OCI-LY3 (cell line): ENCODE measurements at regions not wholly inside any gene's neighbourhood (a gene's known extent, or its start where the extent isn't known, plus 50 kb on each side); places are given as distances from the start of the nearest gene placed in this dataset.

Source experiments
- CTCF ChIP-seq: fragments of 200-600, 300-600 bp; sonication (generic); IDR thresholded peaks from 2 replicates; pipeline ENCODE4 v1.5.1; 2014; ENCODE audit warnings: antibody characterized with exemption, low read length, low read depth
- EZH2phosphoT487 ChIP-seq: fragments of 200-600 bp; shearing (Covaris generic); IDR thresholded peaks from 2 replicates; pipeline ENCODE4 v1.6.1; 2018; ENCODE audit warnings: antibody characterized with exemption, mixed run types, low read depth

GRCh38 chr16:55003916-55004315 lies 73.3 kb downstream of the IRX5 start:
- TF ChIP-seq CTCF = no peak
- no peak for TF ChIP-seq EZH2phosphoT487
